GM19035 (cell line): ENCODE measurements at regions not wholly inside any gene's neighbourhood (a gene's known extent, or its start where the extent isn't known, plus 50 kb on each side); places are given as distances from the start of the nearest gene placed in this dataset.

Experiments used
- ATAC-seq: cut with Tn5 transposase; IDR thresholded peaks from one replicate; pipeline ENCODE4 v1.9.1; 2021; ENCODE audit not compliant: unreplicated experiment

GRCh38 chr2:120894966-120895365 lies 159.3 kb downstream of the GLI2 start:
- ATAC-seq, result no peak

DNA sequence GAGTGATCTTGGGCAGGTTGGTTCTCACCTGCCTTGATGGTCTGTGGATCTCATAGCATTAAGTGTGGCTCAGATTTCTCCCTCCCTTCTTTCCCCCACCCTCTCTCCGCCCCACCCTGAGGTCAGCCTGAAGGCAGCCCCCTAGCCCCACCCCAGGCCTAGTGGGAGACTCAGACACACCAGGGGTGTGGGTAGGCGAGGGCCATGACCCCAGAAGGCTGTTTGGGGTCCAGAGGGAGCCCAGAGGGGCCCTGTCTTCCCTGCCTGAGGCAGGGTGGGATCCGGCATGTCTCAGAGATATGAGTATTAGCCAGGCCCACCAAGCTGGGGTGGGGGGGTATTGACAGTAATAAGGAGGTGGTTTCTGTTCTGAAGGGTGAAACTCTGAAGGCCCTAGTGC lies 160.5 kb downstream of the GLI2 start:
- ATAC-seq, result no peak

DNA sequence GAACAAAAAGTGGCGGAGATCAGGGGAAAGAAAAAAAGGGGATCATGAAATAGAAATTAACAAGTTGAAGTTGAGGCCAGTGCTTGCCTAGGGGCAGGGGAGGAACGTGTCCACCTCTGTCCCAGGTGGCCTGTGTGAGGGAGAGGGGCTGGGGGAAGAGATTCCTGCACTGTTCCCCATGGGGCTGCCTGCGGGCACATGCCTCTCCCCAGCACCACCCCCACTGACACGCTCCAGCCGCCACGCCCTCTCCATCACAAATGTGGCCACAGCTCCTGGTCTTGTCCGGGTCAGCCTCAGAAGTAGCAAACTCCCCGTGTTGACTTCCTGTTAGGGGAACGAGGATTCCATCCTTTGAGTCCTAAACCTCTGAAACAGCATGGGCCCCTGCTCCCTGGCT lies 161.2 kb downstream of the GLI2 start:
- ATAC-seq, result no peak

DNA sequence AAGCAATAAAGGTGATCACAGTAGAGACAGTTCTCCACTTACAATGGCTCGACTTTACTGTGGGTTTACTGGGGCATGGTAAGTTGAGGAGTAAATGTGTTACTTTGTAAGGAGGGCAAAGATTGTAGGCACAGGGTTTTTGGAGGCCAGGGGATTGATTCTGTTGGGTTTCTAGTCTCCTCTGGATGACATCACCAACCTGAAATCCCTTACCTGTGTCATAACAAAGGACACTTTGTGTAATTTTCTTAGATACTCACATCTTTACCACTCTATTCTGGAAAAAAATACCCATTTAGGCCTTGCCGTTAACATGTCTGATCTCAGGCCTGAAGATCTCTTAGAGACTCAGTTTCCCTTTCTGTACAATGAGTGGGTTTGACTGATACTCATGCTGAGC lies 161.7 kb downstream of the GLI2 start:
- ATAC-seq, result no peak

DNA sequence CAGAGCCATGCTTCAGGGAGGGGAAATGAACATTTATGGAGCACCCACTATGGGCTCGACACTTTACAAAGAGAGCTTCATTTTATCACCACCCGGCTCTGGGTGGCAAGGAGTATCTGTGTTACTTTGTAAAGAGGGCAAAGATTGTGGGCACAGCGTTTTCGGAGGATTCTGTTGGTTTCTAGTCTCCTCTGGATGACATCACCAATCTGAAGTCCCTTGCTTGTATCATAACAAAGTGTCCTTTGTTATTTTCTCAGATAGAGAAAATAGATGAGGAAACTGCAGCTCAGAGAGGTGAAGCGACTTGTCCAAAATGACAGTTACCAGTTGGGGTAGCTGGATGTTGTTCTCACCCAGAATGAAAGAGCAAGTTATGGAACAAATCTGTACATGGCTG lies 162.8 kb downstream of the GLI2 start:
- ATAC-seq, result no peak

DNA sequence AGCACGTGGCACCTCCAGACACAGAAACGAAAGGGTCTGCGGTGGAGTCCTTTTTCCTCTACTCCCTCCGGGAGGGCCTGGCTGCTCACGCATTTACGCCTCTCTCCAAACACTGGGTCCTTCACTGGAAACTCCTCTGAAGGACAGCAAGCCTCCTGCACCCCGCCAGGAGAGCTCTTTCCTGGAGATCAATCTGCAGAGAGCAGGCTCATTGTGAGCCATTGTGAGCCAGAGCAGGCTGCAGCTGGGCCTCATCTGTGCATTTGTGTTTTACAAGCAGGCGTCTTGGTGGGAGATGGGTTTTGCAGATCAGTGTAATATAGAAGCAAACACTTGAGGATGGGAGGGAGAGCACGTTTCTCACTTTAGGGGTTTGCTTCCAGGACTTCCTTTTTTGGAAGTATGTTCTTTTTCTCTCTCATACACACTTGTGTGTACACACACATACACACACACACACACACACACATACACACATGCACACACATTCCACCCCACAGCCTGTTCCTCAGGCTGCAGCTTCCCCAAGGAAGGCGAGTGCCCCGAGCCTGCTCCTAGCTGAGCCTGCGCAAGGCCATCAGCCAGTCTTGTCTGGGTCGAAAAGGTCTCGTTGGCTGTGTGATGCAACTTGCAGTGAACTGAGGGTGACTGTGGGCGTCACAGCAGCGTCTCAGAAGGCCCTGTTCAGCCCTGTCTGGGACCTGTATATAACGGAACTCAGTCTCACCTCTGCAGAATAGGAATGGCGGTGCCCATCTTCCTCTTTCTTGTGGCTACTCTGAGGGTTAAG lies 163.5 kb downstream of the GLI2 start:
- no peak for ATAC-seq

DNA sequence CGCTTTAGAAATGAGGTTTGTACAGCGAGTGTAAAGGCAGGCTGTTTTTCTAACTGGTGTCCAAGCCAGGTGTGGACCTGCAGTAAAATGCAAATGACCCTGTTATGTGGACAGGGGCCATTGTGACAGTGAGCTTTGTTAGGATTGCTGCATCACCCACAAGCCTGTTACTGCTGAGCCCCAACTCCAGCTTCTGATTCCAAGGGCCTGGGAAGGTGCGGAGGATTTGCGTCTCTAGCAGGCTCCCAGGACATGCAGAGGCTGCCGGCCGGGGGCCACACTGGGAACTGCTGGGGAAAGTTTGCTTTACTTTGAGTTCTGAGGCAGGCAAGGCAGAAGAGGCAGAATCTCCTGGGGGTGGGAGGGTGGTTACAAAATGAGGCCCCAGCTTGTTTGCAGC lies 164.1 kb downstream of the GLI2 start:
- ATAC-seq, result no peak

GRCh38 chr2:120901201-120901600 lies 165.5 kb downstream of the GLI2 start:
- ATAC-seq, result no peak

- ATAC-seq, result no peak
Measured at GRCh38 chr2:120902592-120902991, 166.9 kb downstream of the GLI2 start.

DNA sequence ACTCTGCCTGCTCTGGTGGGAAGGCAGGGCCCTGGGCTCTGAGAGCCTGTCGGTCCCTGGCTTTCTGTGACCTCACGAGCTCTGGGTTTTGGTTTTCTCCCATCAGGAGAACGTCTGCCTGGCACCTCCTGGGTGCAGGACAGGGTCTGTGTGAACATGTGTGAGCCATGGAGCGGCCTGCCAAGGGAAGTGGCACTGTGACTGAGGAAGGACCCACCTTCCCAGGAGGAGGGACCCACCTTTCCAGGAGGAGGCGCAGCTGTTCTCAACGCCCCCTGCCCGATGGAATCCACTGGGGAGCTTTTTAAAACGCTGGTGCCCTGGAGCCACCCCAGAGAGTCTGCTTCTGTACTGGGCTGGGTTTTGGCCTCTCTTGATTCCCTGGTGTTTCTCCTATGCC lies 168.7 kb downstream of the GLI2 start:
- no peak for ATAC-seq

DNA sequence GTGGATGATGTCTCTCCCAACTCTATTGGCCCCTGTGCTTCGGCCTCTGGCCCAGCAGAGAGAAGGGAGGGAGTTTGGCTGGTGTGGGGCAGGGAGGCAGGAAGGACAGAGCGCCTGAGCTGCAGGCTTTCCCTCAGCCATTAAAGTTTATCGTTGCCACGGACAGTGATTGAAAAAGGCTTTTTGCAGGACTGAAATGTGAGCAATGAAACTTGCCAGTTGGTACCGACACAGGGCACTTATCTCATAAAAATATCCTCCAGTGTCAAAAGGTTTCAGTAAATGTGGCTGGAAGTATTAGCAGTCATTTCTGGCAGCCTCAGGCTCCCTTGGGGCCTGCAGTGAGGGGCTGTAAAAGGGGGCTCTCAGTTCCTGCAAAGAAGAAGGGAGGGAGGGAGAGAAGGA lies 169.2 kb downstream of the GLI2 start:
- no peak for ATAC-seq

DNA sequence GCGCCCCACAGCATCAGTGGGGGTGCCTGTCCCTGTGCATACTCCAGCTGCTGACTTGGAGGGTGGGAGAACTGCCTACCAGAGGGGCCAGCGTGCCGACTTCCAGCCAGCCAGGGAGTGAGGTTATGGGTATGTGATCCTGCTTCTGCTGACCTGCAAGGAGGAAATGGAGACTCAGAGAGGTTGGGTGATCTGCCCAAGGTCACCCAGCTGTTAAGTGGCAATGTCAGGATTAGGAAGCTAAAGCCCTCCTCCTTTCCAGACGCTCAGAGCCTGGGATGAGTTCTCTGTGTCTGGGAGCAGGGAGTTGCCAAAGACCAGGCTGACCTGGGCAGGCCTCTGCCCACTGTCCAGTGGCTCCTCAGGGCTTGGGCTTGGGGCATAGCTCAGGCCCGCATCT lies 169.6 kb downstream of the GLI2 start:
- ATAC-seq, result no peak

- no peak for ATAC-seq
Measured at GRCh38 chr2:120905824-120906571, 170.3 kb downstream of the GLI2 start.

- ATAC-seq, result no peak
Measured at GRCh38 chr2:120906914-120907313, 171.2 kb downstream of the GLI2 start.

GRCh38 chr2:120907822-120908221 lies 172.2 kb downstream of the GLI2 start:
- ATAC-seq, result no peak

- ATAC-seq, result no peak
Measured at GRCh38 chr2:120908314-120908975, 172.8 kb downstream of the GLI2 start.

- no peak for ATAC-seq
Measured at GRCh38 chr2:120909102-120909501, 173.4 kb downstream of the GLI2 start.

GRCh38 chr2:120910164-120910563 lies 174.5 kb downstream of the GLI2 start:
- ATAC-seq, result no peak

- no peak for ATAC-seq
Measured at GRCh38 chr2:120910956-120911951, 175.6 kb downstream of the GLI2 start.

DNA sequence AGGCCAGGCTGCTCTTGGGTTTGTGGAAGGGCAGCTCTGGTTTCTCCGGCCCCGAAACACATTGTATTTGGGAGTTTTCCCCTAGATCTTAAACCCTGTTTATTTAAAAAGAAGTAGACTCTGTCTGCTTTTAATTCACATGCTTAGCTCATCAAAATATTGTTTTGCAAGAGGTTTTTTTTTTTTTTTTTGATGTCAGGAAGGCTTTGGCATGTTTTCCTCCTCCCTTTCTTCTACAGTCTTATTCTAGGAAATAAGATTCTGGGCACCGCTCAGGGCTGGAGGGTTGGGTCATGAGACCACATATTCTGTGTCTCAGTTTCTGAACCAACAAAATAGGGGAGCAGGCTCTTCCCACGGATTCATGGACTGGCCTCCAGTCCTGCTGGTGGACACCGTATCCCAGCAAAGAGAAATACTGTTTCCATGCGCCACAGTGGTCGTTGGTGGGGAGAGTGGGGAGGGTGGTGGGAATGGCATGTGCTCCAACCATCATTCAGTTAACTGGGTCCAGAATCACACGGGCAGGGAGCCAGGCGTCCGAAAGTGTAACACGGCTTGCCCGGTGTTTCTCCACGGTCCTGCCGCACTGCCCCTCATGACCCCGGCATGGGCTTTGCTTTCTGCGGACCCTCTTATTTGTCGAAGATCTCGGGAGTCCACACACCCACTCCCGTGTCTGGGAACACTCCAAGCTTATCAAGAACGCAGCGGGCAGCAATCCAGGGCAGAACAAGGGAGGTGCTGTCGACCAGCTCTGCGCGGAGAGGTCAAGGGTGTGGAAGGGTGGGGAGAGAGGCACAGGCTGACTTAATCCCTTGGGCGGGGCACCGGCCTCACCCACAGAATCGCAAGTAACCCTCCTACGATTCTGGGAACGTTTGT lies 176.7 kb downstream of the GLI2 start:
- no peak for ATAC-seq
